ENCODE measurements at regions not wholly inside any gene's neighbourhood (a gene's known extent, or its start where the extent isn't known, plus 50 kb on each side); places are given as distances from the start of the nearest gene placed in this dataset.

- TF ChIP-seq CTCF (IDR thresholded peaks at IDR 0.05): no peak
- intact Hi-C loops (cut with DNase I, micrococcal nuclease): no loop called here
- ATAC-seq (no peak), DNase-seq (no peak)
- H3K4me3 ChIP-seq: no peak overlapping the region
- H3K36me3 ChIP-seq (ENCODE audit: low read depth): no peaks in the 10 kb centered on the region
- H3K9me3 ChIP-seq: no peaks in the 10 kb centered on the region
- no peaks in the 10 kb centered on the region for H3K4me1 ChIP-seq (ENCODE audit: low read depth)
These were observed 177.3 kb upstream of the FAM9B start for GRCh38 chrX:9211269-9211668.

GRCh38 chrX:9221781-9222180 is 187.9 kb upstream of the FAM9B start:
- intact Hi-C loops (cut with DNase I, micrococcal nuclease): no loop called here
- no peak for ATAC-seq
- H3K9me3 ChIP-seq: no peaks in the 10 kb centered on the region
- no peaks in the 10 kb centered on the region for H3K4me1 ChIP-seq (ENCODE audit: low read depth)
- no peak for DNase-seq
- TF ChIP-seq CTCF (IDR thresholded peaks at IDR 0.05): no peak
- no peaks in the 10 kb centered on the region for H3K36me3 ChIP-seq (ENCODE audit: low read depth)
- no peak overlapping the region for H3K4me3 ChIP-seq

GRCh38 chrX:9222299-9222698 is 188.4 kb upstream of the FAM9B start:
- no peaks in the 10 kb centered on the region for H3K4me1 ChIP-seq (ENCODE audit: low read depth)
- ATAC-seq (no peak), DNase-seq (no peak)
- H3K9me3 ChIP-seq: no peaks in the 10 kb centered on the region
- no peak for TF ChIP-seq CTCF (IDR thresholded peaks at IDR 0.05)
- intact Hi-C loops (cut with DNase I, micrococcal nuclease): no loop called here
- no peaks in the 10 kb centered on the region for H3K36me3 ChIP-seq (ENCODE audit: low read depth)
- H3K4me3 ChIP-seq: no peak overlapping the region

- intact Hi-C loops (cut with DNase I, micrococcal nuclease): no loop called here
- Histone ChIP-seq H3K4me3 (no peak overlapping the region), H3K4me1 (ENCODE audit: low read depth) (no peaks in the 10 kb centered on the region), H3K9me3 (no peaks in the 10 kb centered on the region), H3K36me3 (ENCODE audit: low read depth) (no peaks in the 10 kb centered on the region)
- TF ChIP-seq CTCF (IDR thresholded peaks at IDR 0.05): no peak
- ATAC-seq (no peak), DNase-seq (no peak)
These were observed 193.3 kb upstream of the FAM9B start for GRCh38 chrX:9227276-9227675.

- H3K4me3 ChIP-seq: no peak overlapping the region
- DNase-seq: no peak
- no peaks in the 10 kb centered on the region for H3K4me1 ChIP-seq (ENCODE audit: low read depth)
- no peak for ATAC-seq
- no peak for TF ChIP-seq CTCF (IDR thresholded peaks at IDR 0.05)
- H3K36me3 ChIP-seq (ENCODE audit: low read depth): no peaks in the 10 kb centered on the region
- intact Hi-C loops (cut with DNase I, micrococcal nuclease): no loop called here
- H3K9me3 ChIP-seq: no peaks in the 10 kb centered on the region
These were observed 197.6 kb upstream of the FAM9B start for GRCh38 chrX:9231491-9231890.

- Histone ChIP-seq H3K9me3 (no peaks in the 10 kb centered on the region), H3K36me3 (ENCODE audit: low read depth) (no peaks in the 10 kb centered on the region), H3K4me1 (ENCODE audit: low read depth) (no peaks in the 10 kb centered on the region), H3K4me3 (no peak overlapping the region)
- ATAC-seq: no peak
- intact Hi-C loops (cut with DNase I, micrococcal nuclease): no loop called here
- DNase-seq: no peak
- no peak for TF ChIP-seq CTCF (IDR thresholded peaks at IDR 0.05)
These were observed 199.2 kb upstream of the FAM9B start for GRCh38 chrX:9233141-9233540.

All from mucosa of descending colon (tissue), 3 donors.